ENCODE measurements at regions not wholly inside any gene's neighbourhood (a gene's known extent, or its start where the extent isn't known, plus 50 kb on each side); places are given as distances from the start of the nearest gene placed in this dataset.

- Mint-ChIP-seq H3K27ac (no peak overlapping the region), H3K4me1 (ENCODE audit: low read depth) (no peaks in the 10 kb centered on the region), H3K9me3 (no peaks in the 10 kb centered on the region), H3K4me3 (no peak overlapping the region), H3K27me3 (ENCODE audit: low read depth) (no peaks in the 10 kb centered on the region), H3K36me3 (ENCODE audit: low read depth) (no peaks in the 10 kb centered on the region)
Measured at GRCh38 chr9:115395511-115396021, 277.6 kb upstream of the TNC start.

GRCh38 chr9:115396071-115396529 is 278.1 kb upstream of the TNC start:
- Mint-ChIP-seq H3K4me1 (ENCODE audit: low read depth) (no peaks in the 10 kb centered on the region), H3K27me3 (ENCODE audit: low read depth) (no peaks in the 10 kb centered on the region), H3K4me3 (no peak overlapping the region)

GRCh38 chr9:115397591-115398312 is 279.8 kb upstream of the TNC start:
- no peaks in the 10 kb centered on the region for H3K36me3 Mint-ChIP-seq (ENCODE audit: low read depth)
- no peak overlapping the region for H3K4me3 Mint-ChIP-seq
- H3K9me3 Mint-ChIP-seq = no peaks in the 10 kb centered on the region
- H3K27ac Mint-ChIP-seq = no peak overlapping the region
- H3K27me3 Mint-ChIP-seq (ENCODE audit: low read depth) = no peaks in the 10 kb centered on the region
- no peaks in the 10 kb centered on the region for H3K4me1 Mint-ChIP-seq (ENCODE audit: low read depth)

More at GRCh38 chr9:115396071-115396529, 278.1 kb upstream of the TNC start:
- Mint-ChIP-seq H3K27ac (no peak overlapping the region), H3K36me3 (ENCODE audit: low read depth) (no peaks in the 10 kb centered on the region), H3K9me3 (no peaks in the 10 kb centered on the region)

- H3K4me3 Mint-ChIP-seq = no peak overlapping the region
- no peaks in the 10 kb centered on the region for H3K4me1 Mint-ChIP-seq (ENCODE audit: low read depth)
- no peaks in the 10 kb centered on the region for H3K9me3 Mint-ChIP-seq
- H3K27me3 Mint-ChIP-seq (ENCODE audit: low read depth) = no peaks in the 10 kb centered on the region
- H3K27ac Mint-ChIP-seq = no peak overlapping the region
- H3K36me3 Mint-ChIP-seq (ENCODE audit: low read depth) = no peaks in the 10 kb centered on the region
Measured at GRCh38 chr9:115398313-115398650, 280.3 kb upstream of the TNC start.

- no peaks in the 10 kb centered on the region for H3K4me1 Mint-ChIP-seq (ENCODE audit: low read depth)
- H3K27ac Mint-ChIP-seq = no peak overlapping the region
- no peaks in the 10 kb centered on the region for H3K36me3 Mint-ChIP-seq (ENCODE audit: low read depth)
- no peaks in the 10 kb centered on the region for H3K27me3 Mint-ChIP-seq (ENCODE audit: low read depth)
- no peaks in the 10 kb centered on the region for H3K9me3 Mint-ChIP-seq
- H3K4me3 Mint-ChIP-seq = no peak overlapping the region
Measured at GRCh38 chr9:115398996-115399395, 281.0 kb upstream of the TNC start.

DNA sequence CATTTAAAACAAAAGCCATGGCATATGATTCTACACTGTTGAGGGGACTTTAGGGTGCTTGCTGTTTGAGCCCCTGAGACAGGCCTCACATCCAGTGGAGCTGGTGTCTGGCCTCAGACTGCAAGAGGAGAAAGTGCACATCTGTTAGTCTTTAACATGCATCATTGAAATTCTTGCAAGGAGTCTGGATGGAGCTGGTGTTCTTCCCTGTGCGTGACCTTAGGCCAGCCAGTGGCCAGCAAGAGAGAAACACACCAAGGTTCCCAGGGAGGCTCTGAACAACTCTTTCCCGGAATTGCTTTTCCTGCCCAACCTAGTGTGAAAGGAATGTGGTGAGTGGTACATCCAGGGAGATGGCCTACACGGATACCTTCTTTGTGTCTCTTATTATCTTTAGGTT is 282.8 kb upstream of the TNC start:
- H3K36me3 Mint-ChIP-seq (ENCODE audit: low read depth) = no peaks in the 10 kb centered on the region
- no peaks in the 10 kb centered on the region for H3K4me1 Mint-ChIP-seq (ENCODE audit: low read depth)
- no peaks in the 10 kb centered on the region for H3K27me3 Mint-ChIP-seq (ENCODE audit: low read depth)
- no peak overlapping the region for H3K27ac Mint-ChIP-seq
- H3K9me3 Mint-ChIP-seq = no peaks in the 10 kb centered on the region
- H3K4me3 Mint-ChIP-seq = no peak overlapping the region

GRCh38 chr9:115401756-115402327 is 283.9 kb upstream of the TNC start:
- Mint-ChIP-seq H3K27ac (no peak overlapping the region), H3K36me3 (ENCODE audit: low read depth) (no peaks in the 10 kb centered on the region), H3K4me3 (no peak overlapping the region), H3K27me3 (ENCODE audit: low read depth) (peaks cover 5% of the 10 kb centered on the region), H3K9me3 (no peaks in the 10 kb centered on the region), H3K4me1 (ENCODE audit: low read depth) (no peaks in the 10 kb centered on the region)

DNA sequence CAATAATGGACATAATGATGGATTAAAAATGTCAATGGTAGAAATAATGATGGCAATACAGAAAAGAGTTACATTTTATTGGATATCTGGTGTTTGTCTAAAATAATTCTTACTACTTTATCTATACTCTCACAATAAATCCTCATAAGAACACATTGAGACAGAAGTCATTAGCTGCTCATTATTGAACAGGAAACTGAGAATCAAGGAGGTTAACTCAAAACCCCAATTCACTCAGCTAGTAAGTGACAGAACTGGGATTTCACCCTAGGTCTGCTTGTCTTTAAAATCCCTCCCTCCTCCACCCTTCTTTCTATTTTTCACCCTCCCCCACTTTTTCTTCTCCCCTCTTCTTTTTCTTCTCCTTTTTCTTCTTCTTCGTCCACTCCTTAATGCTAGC is 285.8 kb upstream of the TNC start:
- H3K4me3 Mint-ChIP-seq = no peak overlapping the region

DNA sequence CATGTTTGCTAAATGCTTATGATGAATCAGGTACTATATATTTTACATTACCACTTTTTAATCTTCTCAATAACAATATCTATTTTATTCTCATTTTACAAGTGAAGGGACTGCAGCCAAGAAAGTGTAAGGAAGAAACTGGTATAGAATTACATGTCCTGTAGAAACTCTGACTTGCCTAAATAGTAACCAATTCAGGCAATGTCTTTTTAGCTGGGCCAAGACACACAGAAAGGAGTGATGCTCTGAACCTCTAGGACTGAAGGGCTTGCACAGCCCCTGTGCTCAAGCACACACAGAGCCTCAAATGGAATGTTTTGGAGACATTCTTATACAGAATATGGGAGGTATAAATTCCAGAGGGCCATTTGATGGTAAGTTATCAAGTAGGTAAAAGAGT is 286.4 kb upstream of the TNC start:
- Mint-ChIP-seq H3K4me1 (ENCODE audit: low read depth) (no peaks in the 10 kb centered on the region), H3K4me3 (no peak overlapping the region), H3K27ac (no peak overlapping the region), H3K27me3 (ENCODE audit: low read depth) (peaks cover 5% of the 10 kb centered on the region), H3K36me3 (ENCODE audit: low read depth) (no peaks in the 10 kb centered on the region), H3K9me3 (no peaks in the 10 kb centered on the region)

More for the DNA sequence above, 285.8 kb upstream of the TNC start:
- no peak overlapping the region for H3K27ac Mint-ChIP-seq
- H3K27me3 Mint-ChIP-seq (ENCODE audit: low read depth) = peaks cover 5% of the 10 kb centered on the region
- no peaks in the 10 kb centered on the region for H3K4me1 Mint-ChIP-seq (ENCODE audit: low read depth)
- H3K9me3 Mint-ChIP-seq = no peaks in the 10 kb centered on the region
- H3K36me3 Mint-ChIP-seq (ENCODE audit: low read depth) = no peaks in the 10 kb centered on the region

GRCh38 chr9:115411516-115411915 is 293.6 kb upstream of the TNC start:
- no peaks in the 10 kb centered on the region for H3K27me3 Mint-ChIP-seq (ENCODE audit: low read depth)
- no peaks in the 10 kb centered on the region for H3K4me1 Mint-ChIP-seq (ENCODE audit: low read depth)
- H3K36me3 Mint-ChIP-seq (ENCODE audit: low read depth) = no peaks in the 10 kb centered on the region
- H3K4me3 Mint-ChIP-seq = no peak overlapping the region
- no peak overlapping the region for H3K27ac Mint-ChIP-seq
- H3K9me3 Mint-ChIP-seq = no peaks in the 10 kb centered on the region

- no peak overlapping the region for H3K27ac Mint-ChIP-seq
- no peaks in the 10 kb centered on the region for H3K36me3 Mint-ChIP-seq (ENCODE audit: low read depth)
- H3K4me1 Mint-ChIP-seq (ENCODE audit: low read depth) = no peaks in the 10 kb centered on the region
- no peaks in the 10 kb centered on the region for H3K9me3 Mint-ChIP-seq
- H3K4me3 Mint-ChIP-seq = no peak overlapping the region
- H3K27me3 Mint-ChIP-seq (ENCODE audit: low read depth) = no peaks in the 10 kb centered on the region
Measured at GRCh38 chr9:115411993-115412452, 294.1 kb upstream of the TNC start.

DNA sequence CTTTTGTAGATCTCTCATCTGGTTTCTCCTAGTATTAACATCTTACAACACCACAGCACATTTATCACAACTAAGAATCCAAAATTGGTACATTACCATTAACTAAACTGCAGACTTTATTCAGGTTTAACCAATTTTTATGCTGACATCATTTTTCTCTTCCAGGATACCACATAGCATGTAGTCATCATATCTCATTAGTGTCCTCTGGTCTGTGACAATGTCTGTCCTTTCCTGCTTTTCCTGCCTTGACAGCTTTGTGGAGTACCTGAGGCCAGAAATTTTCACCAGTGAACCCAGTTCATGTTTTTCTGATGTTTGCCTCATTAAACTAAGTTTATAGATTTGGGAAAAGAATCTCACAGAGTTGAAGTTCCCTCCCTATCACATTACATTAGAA is 294.7 kb upstream of the TNC start:
- H3K27ac Mint-ChIP-seq = no peak overlapping the region
- H3K4me3 Mint-ChIP-seq = no peak overlapping the region
- no peaks in the 10 kb centered on the region for H3K9me3 Mint-ChIP-seq
- no peaks in the 10 kb centered on the region for H3K36me3 Mint-ChIP-seq (ENCODE audit: low read depth)
- no peaks in the 10 kb centered on the region for H3K4me1 Mint-ChIP-seq (ENCODE audit: low read depth)
- no peaks in the 10 kb centered on the region for H3K27me3 Mint-ChIP-seq (ENCODE audit: low read depth)

DNA sequence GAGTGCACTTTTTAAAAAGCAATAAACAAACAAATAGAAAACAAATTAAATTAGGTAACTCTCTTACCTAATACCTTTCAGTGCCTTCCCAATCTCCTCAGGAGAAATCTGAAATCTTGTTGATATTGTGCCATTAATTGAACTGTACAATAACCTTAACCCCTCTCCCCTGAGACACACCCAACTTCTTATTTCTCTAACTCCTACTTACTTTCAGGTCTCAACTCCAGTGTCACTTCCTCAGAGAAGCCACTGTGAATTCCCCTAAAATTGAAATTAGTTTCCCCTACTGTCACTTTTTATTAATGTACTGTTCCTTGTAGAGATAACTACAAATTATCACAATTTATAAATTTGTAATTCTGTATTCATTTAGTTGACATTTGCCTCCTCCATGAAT is 295.3 kb upstream of the TNC start:
- Mint-ChIP-seq H3K27ac (no peak overlapping the region), H3K36me3 (ENCODE audit: low read depth) (no peaks in the 10 kb centered on the region), H3K4me3 (no peak overlapping the region), H3K9me3 (no peaks in the 10 kb centered on the region), H3K4me1 (ENCODE audit: low read depth) (no peaks in the 10 kb centered on the region), H3K27me3 (ENCODE audit: low read depth) (no peaks in the 10 kb centered on the region)

GRCh38 chr9:115413766-115414382 is 295.9 kb upstream of the TNC start:
- Mint-ChIP-seq H3K4me1 (ENCODE audit: low read depth) (no peaks in the 10 kb centered on the region), H3K36me3 (ENCODE audit: low read depth) (no peaks in the 10 kb centered on the region), H3K27me3 (ENCODE audit: low read depth) (no peaks in the 10 kb centered on the region), H3K27ac (no peak overlapping the region), H3K9me3 (no peaks in the 10 kb centered on the region), H3K4me3 (no peak overlapping the region)

DNA sequence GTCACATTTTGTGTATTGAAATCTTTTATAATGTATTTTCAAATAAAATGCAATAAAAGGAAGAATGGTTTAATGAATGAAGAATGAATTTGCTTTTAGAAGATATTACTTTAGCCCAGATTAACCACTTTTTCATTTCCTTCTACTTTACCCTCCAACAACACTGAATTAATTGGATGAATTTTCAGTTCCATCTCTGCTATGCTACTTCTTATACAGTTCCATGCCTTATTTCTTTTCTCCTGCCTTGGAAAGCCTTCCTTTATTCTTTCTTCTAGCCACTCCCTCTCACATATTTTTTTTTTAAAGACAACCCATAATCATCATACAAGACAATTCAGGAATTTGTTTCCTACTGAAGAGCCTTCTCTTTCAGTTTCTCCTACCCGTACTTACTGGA is 296.6 kb upstream of the TNC start:
- H3K27me3 Mint-ChIP-seq (ENCODE audit: low read depth) = no peaks in the 10 kb centered on the region
- no peak overlapping the region for H3K27ac Mint-ChIP-seq
- no peak overlapping the region for H3K4me3 Mint-ChIP-seq
- no peaks in the 10 kb centered on the region for H3K4me1 Mint-ChIP-seq (ENCODE audit: low read depth)
- no peaks in the 10 kb centered on the region for H3K36me3 Mint-ChIP-seq (ENCODE audit: low read depth)
- no peaks in the 10 kb centered on the region for H3K9me3 Mint-ChIP-seq
